HG02678 (cell line): ENCODE measurements at regions not wholly inside any gene's neighbourhood (a gene's known extent, or its start where the extent isn't known, plus 50 kb on each side); places are given as distances from the start of the nearest gene placed in this dataset.
"Not testable (repeated sequence)": the region's sequence is repeated elsewhere in the genome, so short reads cannot be mapped to it uniquely, and the experiment has no call there.

ENCODE experiments used
- ATAC-seq: cut with Tn5 transposase; IDR thresholded peaks from one replicate; pipeline ENCODE4 v1.9.1; 2021; ENCODE audit warnings: mild to moderate bottlenecking, moderate library complexity; ENCODE audit not compliant: unreplicated experiment

- no peak for ATAC-seq
Measured at GRCh38 chr6:137610702-137611101, 116.5 kb upstream of the OLIG3 start.

GRCh38 chr6:137623293-137623692, 129.1 kb upstream of the OLIG3 start:
- ATAC-seq = no peak

- ATAC-seq = no peak
Measured at GRCh38 chr6:137625100-137625661, 131.0 kb upstream of the OLIG3 start.

- ATAC-seq = no peak
Measured at GRCh38 chr6:137625808-137626207, 131.6 kb upstream of the OLIG3 start.

- no peak for ATAC-seq
Measured at GRCh38 chr6:137630666-137631065, 136.5 kb upstream of the OLIG3 start.

GRCh38 chr6:137631323-137631722, 137.1 kb upstream of the OLIG3 start:
- ATAC-seq = peak; percentile 41

GRCh38 chr6:137634177-137634576, 140.0 kb upstream of the OLIG3 start:
- ATAC-seq = not testable (repeated sequence)

GRCh38 chr6:137637121-137637520, 142.9 kb upstream of the OLIG3 start:
- no peak for ATAC-seq

GRCh38 chr6:137638926-137639706, 144.9 kb upstream of the OLIG3 start:
- peak; percentile 44 for ATAC-seq

GRCh38 chr6:137640086-137640485, 145.9 kb upstream of the OLIG3 start:
- no peak for ATAC-seq

- peak; percentile 75 for ATAC-seq
Measured at GRCh38 chr6:137641474-137642077, 147.4 kb upstream of the OLIG3 start.

- ATAC-seq = not testable (repeated sequence)
Measured at GRCh38 chr6:137643210-137643609, 149.0 kb upstream of the OLIG3 start.

GRCh38 chr6:137643644-137644043, 149.4 kb upstream of the OLIG3 start:
- ATAC-seq = not testable (repeated sequence)

GRCh38 chr6:137645850-137646249, 151.7 kb upstream of the OLIG3 start:
- no peak for ATAC-seq

- no peak for ATAC-seq
Measured at GRCh38 chr6:137646484-137646883, 152.3 kb upstream of the OLIG3 start.

GRCh38 chr6:137647762-137648447, 153.7 kb upstream of the OLIG3 start:
- ATAC-seq = no peak

- ATAC-seq = no peak
Measured at GRCh38 chr6:137650720-137651119, 156.5 kb upstream of the OLIG3 start.

- no peak for ATAC-seq
Measured at GRCh38 chr6:137651178-137651577, 157.0 kb upstream of the OLIG3 start.

GRCh38 chr6:137651591-137652335, 157.6 kb upstream of the OLIG3 start:
- no peak for ATAC-seq

GRCh38 chr6:137652961-137653705, 158.9 kb upstream of the OLIG3 start:
- no peak for ATAC-seq
